ENCODE measurements at regions not wholly inside any gene's neighbourhood (a gene's known extent, or its start where the extent isn't known, plus 50 kb on each side); places are given as distances from the start of the nearest gene placed in this dataset.

DNA sequence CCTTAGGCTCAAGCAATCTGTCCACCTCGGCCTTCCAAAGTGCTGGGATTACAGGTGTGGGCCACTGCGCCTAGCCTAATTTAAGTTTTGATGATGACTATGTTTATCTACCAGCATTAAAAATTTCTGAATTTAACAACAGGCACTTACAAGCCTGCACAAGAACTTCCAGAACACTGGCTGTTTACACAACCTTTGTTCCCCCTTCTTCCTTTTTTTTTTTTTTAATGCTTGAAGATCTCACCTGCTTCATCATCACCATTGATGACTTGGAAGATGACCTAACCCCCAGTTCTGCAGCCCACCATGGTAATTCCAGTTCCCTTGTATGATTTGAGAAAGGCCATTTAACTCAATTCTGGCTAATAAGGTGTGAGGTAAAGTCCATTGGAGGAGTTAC, 70.4 kb downstream of the GJD2 start:
- Mint-ChIP-seq H3K27me3 (peaks cover 12% of the 10 kb centered on the region), H3K4me1 (no peaks in the 10 kb centered on the region), H3K4me3 (no peak overlapping the region), H3K27ac (no peak overlapping the region), H3K9me3 (ENCODE audit: insufficient read depth) (peaks cover 2% of the 10 kb centered on the region)
- H3K4me3 ChIP-seq (ENCODE audit: control extremely low read depth in 1 of 5, extremely low read depth in 1 of 5, insufficient read depth in 1 of 5, low read depth in 2 of 5, low read length in 4 of 5) = no peak overlapping the region
- no CpG with 5 or more reads among the region's 2 CpGs for WGBS (ENCODE audit: insufficient coverage)
- DNase-seq (no peak), ATAC-seq (ENCODE audit: low read depth) (no peak)
- intact Hi-C loops (cut with micrococcal nuclease) = no loop called here
- peaks cover 0 to 6% (median 0%) of the 10 kb centered on the region in 3 donors for H3K9me3 ChIP-seq (ENCODE audit: control extremely low read depth in 1 of 3, control insufficient read depth in 2 of 3, insufficient read depth in 1 of 3, low read length in 2 of 3)
- H3K4me2 ChIP-seq (replicated peaks; ENCODE audit: low read depth, low read length, poor library complexity, severe bottlenecking) = no peak overlapping the region
- peaks cover 0 to 2% (median 1%) of the 10 kb centered on the region in 4 experiments for H3K27me3 ChIP-seq (replicated peaks in 1 of 4; ENCODE audit: control extremely low read depth in 1 of 4, control insufficient read depth in 3 of 4, insufficient read depth in 4 of 4, low read length in 3 of 4)
- no peaks in the 10 kb centered on the region for H3K79me2 ChIP-seq (ENCODE audit: control insufficient read depth, insufficient read depth, low read length)
- no peak overlapping the region for H3K9ac ChIP-seq (ENCODE audit: low read length)
- TF ChIP-seq, protein P1, sequence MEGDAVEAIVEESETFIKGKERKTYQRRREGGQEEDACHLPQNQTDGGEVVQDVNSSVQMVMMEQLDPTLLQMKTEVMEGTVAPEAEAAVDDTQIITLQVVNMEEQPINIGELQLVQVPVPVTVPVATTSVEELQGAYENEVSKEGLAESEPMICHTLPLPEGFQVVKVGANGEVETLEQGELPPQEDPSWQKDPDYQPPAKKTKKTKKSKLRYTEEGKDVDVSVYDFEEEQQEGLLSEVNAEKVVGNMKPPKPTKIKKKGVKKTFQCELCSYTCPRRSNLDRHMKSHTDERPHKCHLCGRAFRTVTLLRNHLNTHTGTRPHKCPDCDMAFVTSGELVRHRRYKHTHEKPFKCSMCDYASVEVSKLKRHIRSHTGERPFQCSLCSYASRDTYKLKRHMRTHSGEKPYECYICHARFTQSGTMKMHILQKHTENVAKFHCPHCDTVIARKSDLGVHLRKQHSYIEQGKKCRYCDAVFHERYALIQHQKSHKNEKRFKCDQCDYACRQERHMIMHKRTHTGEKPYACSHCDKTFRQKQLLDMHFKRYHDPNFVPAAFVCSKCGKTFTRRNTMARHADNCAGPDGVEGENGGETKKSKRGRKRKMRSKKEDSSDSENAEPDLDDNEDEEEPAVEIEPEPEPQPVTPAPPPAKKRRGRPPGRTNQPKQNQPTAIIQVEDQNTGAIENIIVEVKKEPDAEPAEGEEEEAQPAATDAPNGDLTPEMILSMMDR (IDR thresholded peaks at IDR 0.05) = no peak
- no peak for TF ChIP-seq EZH2 (IDR thresholded peaks at IDR 0.05; ENCODE audit: borderline replicate concordance, insufficient read depth, low read depth, low read length, poor library complexity, severe bottlenecking)
- H4K20me1 ChIP-seq (ENCODE audit: control insufficient read depth, insufficient read depth, low read length, poor library complexity, severe bottlenecking) = no peaks in the 10 kb centered on the region
- POLR2A ChIA-PET = no interaction called here
- no peaks in the 10 kb centered on the region for H3K36me3 ChIP-seq (replicated peaks in 1 of 2; ENCODE audit: control extremely low read depth in 1 of 2, control insufficient read depth in 1 of 2, extremely low read depth in 1 of 2, insufficient read depth in 2 of 2, low read length in 1 of 2)
- no peaks in the 10 kb centered on the region for H3K4me1 ChIP-seq (ENCODE audit: control insufficient read depth in 2 of 2, insufficient read depth in 2 of 2, low read length in 2 of 2)
- H2AFZ ChIP-seq (ENCODE audit: insufficient read depth, low read depth, low read length, poor library complexity, severe bottlenecking) = no peak overlapping the region
- CTCF ChIA-PET = no interaction called here
- H3K27ac ChIP-seq (ENCODE audit: low read length in 2 of 2) = no peak overlapping the region

DNA sequence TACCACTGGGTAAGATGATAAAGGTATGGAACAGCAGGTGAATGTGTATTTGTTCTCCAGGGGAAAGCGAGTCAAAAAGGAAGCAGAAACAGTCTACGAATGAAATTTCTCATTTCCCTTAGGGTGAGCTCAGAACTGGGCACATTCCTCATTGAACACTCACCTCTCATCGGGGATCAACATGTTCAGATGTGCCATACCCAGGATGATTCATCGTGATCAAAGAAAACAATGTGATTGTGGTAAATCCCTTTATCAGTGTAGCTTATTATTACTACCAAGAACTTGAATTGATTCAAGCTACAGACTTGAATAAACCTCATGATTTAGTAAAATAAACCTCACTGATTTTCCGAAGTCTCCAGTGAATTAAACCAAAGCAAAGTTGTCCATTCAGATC, 72.1 kb downstream of the GJD2 start:
- H3K4me3 Mint-ChIP-seq = no peak overlapping the region
- ChIA-PET POLR2A (no interaction called here), CTCF (no interaction called here)
- no peak overlapping the region for H3K9ac ChIP-seq (ENCODE audit: low read length)
- H3K4me2 ChIP-seq (replicated peaks; ENCODE audit: low read depth, low read length, poor library complexity, severe bottlenecking) = no peak overlapping the region
- H3K27ac Mint-ChIP-seq = no peak overlapping the region
- ATAC-seq (ENCODE audit: low read depth) (no peak), DNase-seq (no peak)
- H3K9me3 ChIP-seq (ENCODE audit: control extremely low read depth in 1 of 3, control insufficient read depth in 2 of 3, insufficient read depth in 1 of 3, low read length in 2 of 3) = peaks cover 0 to 1% (median 0%) of the 10 kb centered on the region in 3 donors
- no peaks in the 10 kb centered on the region for H3K9me3 Mint-ChIP-seq (ENCODE audit: insufficient read depth)
- peaks cover 12% of the 10 kb centered on the region for H3K27me3 Mint-ChIP-seq
- no peaks in the 10 kb centered on the region for H3K4me1 Mint-ChIP-seq
- H3K4me3 ChIP-seq (ENCODE audit: control extremely low read depth in 1 of 5, extremely low read depth in 1 of 5, insufficient read depth in 1 of 5, low read depth in 2 of 5, low read length in 4 of 5) = no peak overlapping the region
- H3K79me2 ChIP-seq (ENCODE audit: control insufficient read depth, insufficient read depth, low read length) = no peaks in the 10 kb centered on the region
- H3K27me3 ChIP-seq (replicated peaks in 1 of 4; ENCODE audit: control extremely low read depth in 1 of 4, control insufficient read depth in 3 of 4, insufficient read depth in 4 of 4, low read length in 3 of 4) = peaks cover 0 to 2% (median 2%) of the 10 kb centered on the region in 4 experiments
- intact Hi-C loops (cut with micrococcal nuclease) = no loop called here
- no peak overlapping the region for H2AFZ ChIP-seq (ENCODE audit: insufficient read depth, low read depth, low read length, poor library complexity, severe bottlenecking)
- H3K27ac ChIP-seq (ENCODE audit: low read length in 2 of 2) = no peak overlapping the region
- TF ChIP-seq, protein P1 (IDR thresholded peaks at IDR 0.05) = no peak
- TF ChIP-seq EZH2 (IDR thresholded peaks at IDR 0.05; ENCODE audit: borderline replicate concordance, insufficient read depth, low read depth, low read length, poor library complexity, severe bottlenecking) = no peak
- H3K4me1 ChIP-seq (ENCODE audit: control insufficient read depth in 2 of 2, insufficient read depth in 2 of 2, low read length in 2 of 2) = no peaks in the 10 kb centered on the region
- H4K20me1 ChIP-seq (ENCODE audit: control insufficient read depth, insufficient read depth, low read length, poor library complexity, severe bottlenecking) = no peaks in the 10 kb centered on the region
- WGBS (ENCODE audit: insufficient coverage) = no CpG with 5 or more reads among the region's 5 CpGs
- no peaks in the 10 kb centered on the region for H3K36me3 ChIP-seq (replicated peaks in 1 of 2; ENCODE audit: control extremely low read depth in 1 of 2, control insufficient read depth in 1 of 2, extremely low read depth in 1 of 2, insufficient read depth in 2 of 2, low read length in 1 of 2)

Data from B cell (primary cell).